CD4-positive, alpha-beta T cell (primary cell): ENCODE measurements at regions not wholly inside any gene's neighbourhood (a gene's known extent, or its start where the extent isn't known, plus 50 kb on each side); places are given as distances from the start of the nearest gene placed in this dataset.

Experiments used
- ATAC-seq: fragments of 200-7000 bp; cut with Tn5 transposase; one replicate; pipeline ENCODE4 v1.10.0; 2022; ENCODE audit warnings: mild to moderate bottlenecking; ENCODE audit not compliant: poor library complexity
- CTCF ChIA-PET: fragments of 350-600 bp; sonication (Branson Sonifier 250); formaldehyde crosslinking; loops from one replicate; lab custom pipeline; 2021; ENCODE audit warnings: antibody characterized with exemption, inconsistent platforms; lab: Charles Lee
- POLR2A ChIA-PET: fragments of 350-600 bp; sonication (Branson Sonifier 250); formaldehyde crosslinking; loops from one replicate; lab custom pipeline; 2021; ENCODE audit warnings: antibody characterized with exemption, inconsistent platforms; lab: Charles Lee
- DNase-seq, 14 experiments: peaks; one replicate each; pipeline ENCODE4 v3.0.0-alpha.2; 2013 to 2020; ENCODE audit warnings: mixed read lengths in 2 of 14
- H3K27ac ChIP-seq, 2 donors: one replicate each; pipeline versions ENCODE4 v1.5.1 to v1.7.0; 2013; ENCODE audit warnings: low read length in 2 of 2, low read depth in 1 of 2, mild to moderate bottlenecking in 1 of 2
- H3K27me3 ChIP-seq, 2 experiments: 1 replicate in 1 of 2; 2 replicates in 1 of 2; pipeline versions ENCODE4 v1.6.1 to v1.7.0; 2013; ENCODE audit warnings: low read length in 2 of 2, control low read depth in 1 of 2, mild to moderate bottlenecking in 1 of 2, moderate library complexity in 1 of 2; ENCODE audit not compliant: insufficient read depth in 2 of 2, control insufficient read depth in 1 of 2
- H3K36me3 ChIP-seq: one replicate; pipeline ENCODE4 v1.6.1; 2013; ENCODE audit warnings: low read length, control low read depth; ENCODE audit not compliant: insufficient read depth
- H3K4me1 ChIP-seq: one replicate; pipeline ENCODE4 v1.6.1; 2013; ENCODE audit warnings: low read length, control low read depth; ENCODE audit not compliant: insufficient read depth
- H3K4me3 ChIP-seq: one replicate; pipeline ENCODE4 v1.5.1; 2013; ENCODE audit warnings: mild to moderate bottlenecking, low read length, moderate library complexity
- H3K9me3 ChIP-seq, 2 experiments: 1 replicate in 1 of 2; 2 replicates in 1 of 2; pipeline versions ENCODE4 v1.6.1 to v1.7.0; 2013; ENCODE audit warnings: low read length in 2 of 2, mild to moderate bottlenecking in 2 of 2, control low read depth in 1 of 2, moderate library complexity in 1 of 2; ENCODE audit not compliant: control insufficient read depth in 1 of 2, insufficient read depth in 1 of 2
- H3K27ac Mint-ChIP-seq: one replicate; pipeline ENCODE4 v1.8.0; 2020; ENCODE audit warnings: mixed read lengths
- H3K27me3 Mint-ChIP-seq: one replicate; pipeline ENCODE4 v1.8.0; 2021; ENCODE audit warnings: mixed read lengths
- H3K36me3 Mint-ChIP-seq: one replicate; pipeline ENCODE4 v1.8.0; 2021; ENCODE audit warnings: low read depth, mixed read lengths
- H3K4me1 Mint-ChIP-seq: one replicate; pipeline ENCODE4 v1.8.0; 2021; ENCODE audit warnings: low read depth, mixed read lengths
- H3K4me3 Mint-ChIP-seq: one replicate; pipeline ENCODE4 v1.8.0; 2020; ENCODE audit warnings: mild to moderate bottlenecking, mixed read lengths
- H3K9me3 Mint-ChIP-seq: one replicate; pipeline ENCODE4 v1.8.0; 2020; ENCODE audit warnings: mixed read lengths
- intact Hi-C, 2 experiments: fragments of 100-400 bp; cut with DNase I in 1 of 2; cut with micrococcal nuclease in 1 of 2; formaldehyde crosslinking; loops; one replicate each; pipeline versions ENCODE4 v1.15.1 to v1.9.0; 2023 to 2025; cut with DNase I, micrococcal nuclease
- TF ChIP-seq, protein P1 (sequence below): fragments of 200-600 bp; IDR thresholded peaks from one replicate; pipeline ENCODE4 v1.8.0; 2022; ENCODE audit warnings: antibody characterized with exemption, mild to moderate bottlenecking

GRCh38 chr1:29475326-29475725 lies 239.0 kb downstream of the PTPRU start:
- peaks cover 35 to 36% of the 10 kb centered on the region in 2 experiments for H3K27me3 ChIP-seq
- no peak for ATAC-seq
- intact Hi-C loops: no loop called here

GRCh38 chr1:29474274-29475244 lies 238.2 kb downstream of the PTPRU start:
- Histone ChIP-seq H3K4me3 (no peak overlapping the region), H3K9me3 (peaks cover 0 to 10% of the 10 kb centered on the region in 2 experiments), H3K27ac (no peak overlapping the region), H3K4me1 (no peaks in the 10 kb centered on the region), H3K27me3 (peaks cover 29 to 31% of the 10 kb centered on the region in 2 experiments), H3K36me3 (no peaks in the 10 kb centered on the region)
- Mint-ChIP-seq H3K4me3 (no peak overlapping the region), H3K4me1 (no peaks in the 10 kb centered on the region), H3K9me3 (no peaks in the 10 kb centered on the region), H3K27me3 (peaks cover 73% of the 10 kb centered on the region), H3K27ac (no peak overlapping the region), H3K36me3 (no peaks in the 10 kb centered on the region)
- no peak for ATAC-seq
- intact Hi-C loops: no loop called here
- TF ChIP-seq, protein P1, sequence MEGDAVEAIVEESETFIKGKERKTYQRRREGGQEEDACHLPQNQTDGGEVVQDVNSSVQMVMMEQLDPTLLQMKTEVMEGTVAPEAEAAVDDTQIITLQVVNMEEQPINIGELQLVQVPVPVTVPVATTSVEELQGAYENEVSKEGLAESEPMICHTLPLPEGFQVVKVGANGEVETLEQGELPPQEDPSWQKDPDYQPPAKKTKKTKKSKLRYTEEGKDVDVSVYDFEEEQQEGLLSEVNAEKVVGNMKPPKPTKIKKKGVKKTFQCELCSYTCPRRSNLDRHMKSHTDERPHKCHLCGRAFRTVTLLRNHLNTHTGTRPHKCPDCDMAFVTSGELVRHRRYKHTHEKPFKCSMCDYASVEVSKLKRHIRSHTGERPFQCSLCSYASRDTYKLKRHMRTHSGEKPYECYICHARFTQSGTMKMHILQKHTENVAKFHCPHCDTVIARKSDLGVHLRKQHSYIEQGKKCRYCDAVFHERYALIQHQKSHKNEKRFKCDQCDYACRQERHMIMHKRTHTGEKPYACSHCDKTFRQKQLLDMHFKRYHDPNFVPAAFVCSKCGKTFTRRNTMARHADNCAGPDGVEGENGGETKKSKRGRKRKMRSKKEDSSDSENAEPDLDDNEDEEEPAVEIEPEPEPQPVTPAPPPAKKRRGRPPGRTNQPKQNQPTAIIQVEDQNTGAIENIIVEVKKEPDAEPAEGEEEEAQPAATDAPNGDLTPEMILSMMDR: no peak
- no peak for DNase-seq
- CTCF ChIA-PET: no interaction called here
- POLR2A ChIA-PET: no interaction called here

More at GRCh38 chr1:29475326-29475725, 239.0 kb downstream of the PTPRU start:
- no peak overlapping the region for H3K27ac Mint-ChIP-seq
- H3K4me3 ChIP-seq: no peak overlapping the region
- H3K4me1 ChIP-seq: no peaks in the 10 kb centered on the region
- TF ChIP-seq, protein P1: no peak
- DNase-seq: no peak
- peaks cover 78% of the 10 kb centered on the region for H3K27me3 Mint-ChIP-seq
- ChIA-PET CTCF (no interaction called here), POLR2A (no interaction called here)
- no peak overlapping the region for H3K4me3 Mint-ChIP-seq
- no peaks in the 10 kb centered on the region for H3K9me3 Mint-ChIP-seq
- no peaks in the 10 kb centered on the region for H3K36me3 ChIP-seq
- H3K9me3 ChIP-seq: peaks cover 0 to 14% of the 10 kb centered on the region in 2 experiments
- no peak overlapping the region for H3K27ac ChIP-seq
- H3K4me1 Mint-ChIP-seq: no peaks in the 10 kb centered on the region
- H3K36me3 Mint-ChIP-seq: no peaks in the 10 kb centered on the region

- DNase-seq: no peak
- no peak for ATAC-seq
- H3K4me3 Mint-ChIP-seq: no peak overlapping the region
- H3K36me3 Mint-ChIP-seq: no peaks in the 10 kb centered on the region
- Histone ChIP-seq H3K9me3 (peaks cover 0 to 9% of the 10 kb centered on the region in 2 experiments), H3K4me3 (no peak overlapping the region), H3K36me3 (no peaks in the 10 kb centered on the region), H3K27ac (no peak overlapping the region), H3K27me3 (peaks cover 19 to 24% of the 10 kb centered on the region in 2 experiments), H3K4me1 (no peaks in the 10 kb centered on the region)
- TF ChIP-seq, protein P1: no peak
- ChIA-PET CTCF (no interaction called here), POLR2A (no interaction called here)
- peaks cover 71% of the 10 kb centered on the region for H3K27me3 Mint-ChIP-seq
- no peak overlapping the region for H3K27ac Mint-ChIP-seq
- no peaks in the 10 kb centered on the region for H3K9me3 Mint-ChIP-seq
- intact Hi-C loops: no loop called here
- no peaks in the 10 kb centered on the region for H3K4me1 Mint-ChIP-seq
Measured at GRCh38 chr1:29473161-29473855, 237.0 kb downstream of the PTPRU start.
